ENCODE measurements at regions not wholly inside any gene's neighbourhood (a gene's known extent, or its start where the extent isn't known, plus 50 kb on each side); places are given as distances from the start of the nearest gene placed in this dataset.
"Not testable (repeated sequence)": the region's sequence is repeated elsewhere in the genome, so short reads cannot be mapped to it uniquely, and the experiment has no call there.

DNA sequence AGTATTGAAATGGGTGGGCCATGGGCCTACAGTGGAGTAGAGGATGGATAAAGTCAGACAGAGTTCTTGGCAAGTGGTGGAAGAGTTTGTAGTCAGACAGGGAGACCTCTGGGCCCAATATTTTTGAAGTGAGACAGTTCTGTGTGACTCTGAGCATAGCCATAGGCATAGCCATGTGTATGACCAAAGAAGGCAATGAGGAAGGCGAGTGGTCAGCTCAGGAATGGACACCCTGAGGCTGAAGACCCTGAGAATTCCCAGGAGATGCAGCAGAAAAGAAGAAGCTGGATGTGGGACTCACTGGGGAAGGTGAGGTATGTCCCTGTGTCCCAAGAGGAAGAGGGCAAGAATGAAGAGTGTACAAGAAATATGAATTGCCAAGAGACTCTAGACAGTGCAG, 210.6 kb upstream of the IRF2BP2 start:
- H3K36me3 Mint-ChIP-seq (ENCODE audit: low read depth): no peaks in the 10 kb centered on the region
- TF ChIP-seq, protein P1, sequence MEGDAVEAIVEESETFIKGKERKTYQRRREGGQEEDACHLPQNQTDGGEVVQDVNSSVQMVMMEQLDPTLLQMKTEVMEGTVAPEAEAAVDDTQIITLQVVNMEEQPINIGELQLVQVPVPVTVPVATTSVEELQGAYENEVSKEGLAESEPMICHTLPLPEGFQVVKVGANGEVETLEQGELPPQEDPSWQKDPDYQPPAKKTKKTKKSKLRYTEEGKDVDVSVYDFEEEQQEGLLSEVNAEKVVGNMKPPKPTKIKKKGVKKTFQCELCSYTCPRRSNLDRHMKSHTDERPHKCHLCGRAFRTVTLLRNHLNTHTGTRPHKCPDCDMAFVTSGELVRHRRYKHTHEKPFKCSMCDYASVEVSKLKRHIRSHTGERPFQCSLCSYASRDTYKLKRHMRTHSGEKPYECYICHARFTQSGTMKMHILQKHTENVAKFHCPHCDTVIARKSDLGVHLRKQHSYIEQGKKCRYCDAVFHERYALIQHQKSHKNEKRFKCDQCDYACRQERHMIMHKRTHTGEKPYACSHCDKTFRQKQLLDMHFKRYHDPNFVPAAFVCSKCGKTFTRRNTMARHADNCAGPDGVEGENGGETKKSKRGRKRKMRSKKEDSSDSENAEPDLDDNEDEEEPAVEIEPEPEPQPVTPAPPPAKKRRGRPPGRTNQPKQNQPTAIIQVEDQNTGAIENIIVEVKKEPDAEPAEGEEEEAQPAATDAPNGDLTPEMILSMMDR (IDR thresholded peaks at IDR 0.05): no peak
- peaks cover 45% of the 10 kb centered on the region for H3K4me1 Mint-ChIP-seq
- no peaks in the 10 kb centered on the region for H3K9me3 Mint-ChIP-seq
- H3K4me3 Mint-ChIP-seq: no peak overlapping the region
- H3K27me3 Mint-ChIP-seq (ENCODE audit: low read depth, poor library complexity): no peaks in the 10 kb centered on the region
- no peak overlapping the region for H3K27ac Mint-ChIP-seq
- no peak for DNase-seq

DNA sequence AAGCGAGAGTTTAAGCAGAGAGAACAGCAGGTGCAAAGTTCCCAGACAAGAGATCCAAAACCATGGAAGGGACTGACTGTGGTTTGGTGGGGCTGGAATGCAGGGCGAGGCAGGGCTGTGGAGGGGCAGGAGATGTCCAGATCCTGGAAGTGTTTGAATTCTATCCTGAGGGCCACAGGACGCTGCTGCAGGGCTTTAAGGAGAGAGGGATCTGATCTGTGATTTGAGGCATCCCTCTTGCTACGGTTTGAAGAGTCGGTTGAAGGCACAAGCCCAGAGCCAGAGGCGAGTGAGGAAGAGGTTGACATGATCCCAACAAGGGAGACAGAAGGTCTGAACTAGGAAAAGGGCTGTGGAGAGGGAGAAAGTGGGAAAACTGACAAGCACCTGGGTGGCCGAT, 209.9 kb upstream of the IRF2BP2 start:
- not testable (repeated sequence) for DNase-seq; H3K9me3 Mint-ChIP-seq; H3K36me3 Mint-ChIP-seq (ENCODE audit: low read depth); H3K4me3 Mint-ChIP-seq; H3K27me3 Mint-ChIP-seq (ENCODE audit: low read depth, poor library complexity); H3K27ac Mint-ChIP-seq
- peaks cover 41% of the 10 kb centered on the region for H3K4me1 Mint-ChIP-seq

DNA sequence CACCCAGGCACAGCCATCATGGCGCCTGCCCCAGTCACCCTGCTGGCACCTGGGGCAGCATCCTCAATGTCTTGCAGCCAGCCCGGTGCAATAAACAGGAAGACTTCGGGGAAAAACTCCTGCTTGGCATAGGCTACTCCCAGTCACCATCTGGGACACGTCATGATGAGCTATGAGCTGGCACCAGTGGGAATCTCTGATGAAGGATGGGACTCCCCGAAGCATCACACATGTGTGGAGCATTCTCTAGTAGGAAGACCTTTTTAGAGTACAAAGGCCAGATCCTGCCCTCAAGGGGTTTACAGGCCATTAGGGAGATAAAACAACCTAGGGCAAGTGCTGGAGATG, 208.0 kb upstream of the IRF2BP2 start:
- not testable (repeated sequence) for H3K4me3 Mint-ChIP-seq; H3K27ac Mint-ChIP-seq; H3K9me3 Mint-ChIP-seq; DNase-seq; H3K36me3 Mint-ChIP-seq (ENCODE audit: low read depth); H3K27me3 Mint-ChIP-seq (ENCODE audit: low read depth, poor library complexity)
- H3K4me1 Mint-ChIP-seq: peaks cover 28% of the 10 kb centered on the region

DNA sequence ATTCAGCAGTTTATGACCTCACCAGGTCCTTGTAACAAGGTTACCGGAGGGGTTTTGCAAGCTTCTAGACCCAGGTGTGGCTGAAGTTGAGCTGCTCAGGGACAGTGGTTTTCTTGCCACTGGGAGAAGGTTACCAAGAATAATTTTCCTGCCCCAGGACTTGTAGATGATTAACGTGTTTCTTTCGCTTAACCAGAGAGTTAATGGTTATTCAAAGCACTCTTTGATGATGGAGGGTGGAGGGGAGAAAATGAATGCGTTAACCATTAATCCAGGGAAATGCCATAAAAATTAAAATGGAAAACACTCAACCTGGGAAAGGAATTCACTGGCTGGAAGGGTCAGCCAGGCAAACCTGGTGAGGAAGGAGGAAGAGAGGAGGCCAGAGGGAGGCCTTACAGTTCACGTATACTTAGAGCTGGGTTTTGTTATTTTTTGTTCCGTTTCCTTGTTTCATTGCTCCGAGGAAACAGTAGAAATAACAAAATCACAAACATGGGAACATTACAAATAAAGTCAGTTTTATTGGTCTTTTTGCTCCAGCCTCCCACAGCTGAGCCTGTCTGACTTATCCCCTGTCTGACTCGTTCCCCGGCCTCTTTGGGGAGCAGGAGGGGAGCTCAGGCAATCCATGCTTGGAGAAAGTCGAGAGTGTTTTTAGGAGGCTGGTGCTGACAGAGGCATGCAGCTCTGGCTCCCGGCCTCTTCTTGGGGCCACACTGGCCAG, 207.5 kb upstream of the IRF2BP2 start:
- H3K4me1 Mint-ChIP-seq: peaks cover 28% of the 10 kb centered on the region
- not testable (repeated sequence) for H3K36me3 Mint-ChIP-seq (ENCODE audit: low read depth); H3K27me3 Mint-ChIP-seq (ENCODE audit: low read depth, poor library complexity); H3K9me3 Mint-ChIP-seq; DNase-seq; H3K4me3 Mint-ChIP-seq; H3K27ac Mint-ChIP-seq

DNA sequence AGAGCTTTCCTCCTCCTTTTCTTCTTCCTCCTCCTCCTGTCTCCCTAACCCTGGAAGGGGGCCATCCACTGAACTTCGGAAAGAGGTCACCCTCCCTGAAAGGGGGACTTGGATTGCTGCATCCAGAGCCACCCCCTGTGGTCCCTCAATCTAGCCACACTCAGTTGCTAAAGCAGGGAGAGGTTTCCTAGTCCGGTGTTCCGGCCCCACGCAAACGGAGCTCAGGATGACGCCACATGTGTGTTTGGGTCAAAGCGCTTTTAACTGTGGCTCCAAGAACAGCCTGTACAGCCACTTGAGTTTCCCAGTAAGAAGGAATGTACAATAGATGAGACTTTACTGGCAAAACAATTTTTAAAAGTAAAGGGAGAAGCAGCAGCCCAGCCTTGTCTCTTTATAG, 206.9 kb upstream of the IRF2BP2 start:
- H3K27ac Mint-ChIP-seq; H3K36me3 Mint-ChIP-seq (ENCODE audit: low read depth); DNase-seq; H3K27me3 Mint-ChIP-seq (ENCODE audit: low read depth, poor library complexity); H3K4me3 Mint-ChIP-seq; H3K9me3 Mint-ChIP-seq: not testable (repeated sequence)
- H3K4me1 Mint-ChIP-seq: peaks cover 23% of the 10 kb centered on the region

DNA sequence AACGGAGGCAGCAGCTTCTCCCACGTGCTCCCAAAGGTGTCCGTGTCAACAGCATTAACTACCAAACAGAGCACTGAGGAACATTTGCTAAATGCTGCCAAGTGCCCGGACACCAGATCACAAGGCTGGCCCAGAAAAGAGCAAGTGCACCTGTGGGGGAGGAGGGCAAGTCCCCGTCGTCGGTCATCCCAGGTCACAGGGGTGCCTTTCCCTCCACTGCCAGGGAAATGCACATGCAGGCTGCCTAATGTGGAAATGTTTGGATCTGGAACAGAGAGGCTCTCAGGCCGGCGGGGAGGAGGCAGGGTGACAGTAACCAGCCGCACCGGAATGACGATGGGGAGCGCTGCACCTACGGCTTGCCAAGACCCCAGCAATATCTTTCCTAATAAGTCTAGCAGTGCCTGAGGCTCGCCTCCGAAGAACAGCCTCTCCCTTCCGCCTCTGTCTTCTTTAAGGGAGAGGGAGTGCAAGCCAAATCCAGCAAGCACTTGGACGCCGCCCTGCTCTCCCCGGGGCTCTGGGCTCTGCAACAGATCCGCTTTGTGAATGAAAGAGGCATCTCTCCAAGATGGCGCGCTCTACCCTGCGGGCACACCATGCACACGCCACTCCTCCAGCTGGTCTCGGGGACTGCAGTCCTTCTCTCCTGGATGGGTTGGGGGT, 206.3 kb upstream of the IRF2BP2 start:
- not testable (repeated sequence) for H3K27me3 Mint-ChIP-seq (ENCODE audit: low read depth, poor library complexity)

DNA sequence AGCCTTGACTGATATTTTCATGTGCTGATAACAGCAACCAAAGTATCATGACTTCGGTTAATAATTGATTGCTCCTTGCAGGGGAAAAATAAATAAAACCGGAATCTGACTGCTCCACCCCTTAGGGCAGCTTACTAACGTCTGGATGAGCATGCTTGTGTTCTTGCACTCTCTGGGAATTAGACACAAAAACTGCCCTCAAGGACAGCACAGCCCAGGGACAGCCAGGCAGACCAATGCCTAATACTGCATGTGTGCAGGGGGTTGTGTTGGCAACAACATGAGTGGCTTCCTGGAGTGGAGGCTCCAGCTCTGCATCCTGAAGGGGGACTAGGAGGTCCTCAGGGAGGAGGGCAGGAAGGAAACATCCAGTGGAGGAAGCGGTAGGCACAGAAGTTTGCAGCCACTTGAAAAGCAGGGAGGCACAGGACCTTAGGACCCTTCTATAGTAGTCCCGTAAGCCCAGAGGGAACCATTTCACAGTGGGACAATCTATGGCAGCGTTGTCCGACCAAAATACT, 205.4 kb upstream of the IRF2BP2 start:
- H3K27ac Mint-ChIP-seq; H3K27me3 Mint-ChIP-seq (ENCODE audit: low read depth, poor library complexity); H3K4me3 Mint-ChIP-seq; DNase-seq; H3K9me3 Mint-ChIP-seq; H3K36me3 Mint-ChIP-seq (ENCODE audit: low read depth): not testable (repeated sequence)
- peaks cover 17% of the 10 kb centered on the region for H3K4me1 Mint-ChIP-seq

More for the DNA sequence above, 206.3 kb upstream of the IRF2BP2 start:
- H3K27ac Mint-ChIP-seq; DNase-seq; H3K36me3 Mint-ChIP-seq (ENCODE audit: low read depth); H3K4me3 Mint-ChIP-seq; H3K9me3 Mint-ChIP-seq: not testable (repeated sequence)
- H3K4me1 Mint-ChIP-seq: peaks cover 18% of the 10 kb centered on the region

DNA sequence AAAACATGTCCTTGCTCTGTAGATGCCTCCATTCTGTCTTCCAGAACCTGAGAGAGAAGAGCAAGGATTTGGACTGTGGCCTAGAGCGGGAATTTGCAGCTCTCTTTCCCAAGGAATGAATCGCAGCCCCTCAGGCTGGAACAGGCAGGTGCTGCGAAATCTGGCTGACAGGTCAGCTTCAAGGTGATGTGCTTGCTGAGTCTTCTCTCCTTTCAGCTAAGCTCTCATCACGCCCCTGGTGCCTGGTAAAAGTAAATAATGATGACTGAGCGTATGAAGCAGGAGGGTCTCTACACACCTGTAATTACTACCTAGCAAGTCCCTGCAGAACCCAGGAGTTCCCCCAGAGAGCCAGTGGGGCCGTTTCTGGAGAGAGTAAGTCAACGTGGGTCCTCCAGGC, 204.3 kb upstream of the IRF2BP2 start:
- H3K36me3 Mint-ChIP-seq (ENCODE audit: low read depth); H3K27me3 Mint-ChIP-seq (ENCODE audit: low read depth, poor library complexity); H3K9me3 Mint-ChIP-seq; H3K27ac Mint-ChIP-seq; H3K4me3 Mint-ChIP-seq; DNase-seq: not testable (repeated sequence)
- H3K4me1 Mint-ChIP-seq: peaks cover 17% of the 10 kb centered on the region

DNA sequence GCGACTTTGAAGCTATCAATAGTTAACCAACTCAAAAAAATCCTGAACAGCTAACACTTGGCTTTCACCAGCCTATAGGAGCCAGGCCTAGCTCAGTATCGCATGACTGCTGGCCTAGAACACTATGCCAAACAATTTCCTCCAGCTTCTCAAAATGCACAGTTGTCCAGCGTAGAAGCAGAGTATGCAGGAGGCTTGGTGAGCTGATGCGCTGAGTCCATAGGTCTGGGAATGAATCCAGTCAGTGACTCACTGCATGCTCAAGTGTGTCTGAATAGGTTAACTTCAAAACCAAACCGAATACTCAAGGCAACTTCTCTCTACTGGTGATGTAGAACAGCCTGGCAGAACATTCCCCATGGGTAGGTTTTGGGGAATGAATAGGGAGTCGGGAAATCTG, 201.8 kb upstream of the IRF2BP2 start:
- not testable (repeated sequence) for H3K27ac Mint-ChIP-seq; DNase-seq; H3K27me3 Mint-ChIP-seq (ENCODE audit: low read depth, poor library complexity); H3K9me3 Mint-ChIP-seq; H3K36me3 Mint-ChIP-seq (ENCODE audit: low read depth); H3K4me3 Mint-ChIP-seq
- H3K4me1 Mint-ChIP-seq: peaks cover 14% of the 10 kb centered on the region

DNA sequence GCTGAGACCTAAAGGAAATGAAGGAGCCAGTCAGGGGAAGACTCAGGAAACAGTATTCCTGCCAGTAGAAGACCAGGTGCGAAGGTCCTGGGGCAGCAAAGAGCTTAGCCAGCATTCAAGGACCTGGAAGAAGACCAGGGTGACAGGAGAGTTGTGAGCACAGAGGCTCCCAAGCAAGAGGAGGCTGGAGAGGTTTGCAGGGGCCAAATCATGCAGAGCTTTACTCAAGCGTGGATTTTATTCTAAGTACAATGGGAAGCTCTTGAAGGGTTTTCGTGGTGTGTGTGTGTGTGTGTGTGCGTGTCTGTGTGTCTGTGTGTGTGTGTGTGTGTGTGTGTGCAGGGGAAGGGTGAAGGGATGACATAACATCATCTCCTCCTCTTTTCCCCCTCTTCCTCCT, 200.7 kb upstream of the IRF2BP2 start:
- not testable (repeated sequence) for H3K36me3 Mint-ChIP-seq (ENCODE audit: low read depth); H3K9me3 Mint-ChIP-seq; H3K27ac Mint-ChIP-seq; H3K4me3 Mint-ChIP-seq; H3K4me1 Mint-ChIP-seq; H3K27me3 Mint-ChIP-seq (ENCODE audit: low read depth, poor library complexity); DNase-seq

DNA sequence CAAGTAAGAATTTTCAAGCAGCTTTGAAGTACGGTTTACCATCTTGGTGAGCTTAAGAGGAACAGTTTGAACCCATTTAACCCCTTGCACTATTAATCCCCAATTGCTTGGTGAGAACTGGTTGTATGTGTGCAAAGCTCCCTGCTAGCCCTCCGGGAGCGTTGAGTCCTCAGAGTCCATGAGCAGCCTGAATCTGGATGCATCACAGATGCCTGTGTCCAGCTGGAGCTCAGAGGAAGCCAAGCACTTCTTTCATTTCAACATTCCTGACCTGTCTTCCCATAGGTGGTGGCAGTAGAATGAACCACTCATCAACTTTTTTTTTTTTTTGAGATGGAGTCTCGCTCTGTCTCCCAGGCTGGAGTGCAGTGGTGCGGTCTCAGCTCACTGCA, 199.9 kb upstream of the IRF2BP2 start:
- not testable (repeated sequence) for DNase-seq; H3K27ac Mint-ChIP-seq; H3K27me3 Mint-ChIP-seq (ENCODE audit: low read depth, poor library complexity); H3K36me3 Mint-ChIP-seq (ENCODE audit: low read depth); H3K4me3 Mint-ChIP-seq; H3K9me3 Mint-ChIP-seq
- peaks cover 11% of the 10 kb centered on the region for H3K4me1 Mint-ChIP-seq

DNA sequence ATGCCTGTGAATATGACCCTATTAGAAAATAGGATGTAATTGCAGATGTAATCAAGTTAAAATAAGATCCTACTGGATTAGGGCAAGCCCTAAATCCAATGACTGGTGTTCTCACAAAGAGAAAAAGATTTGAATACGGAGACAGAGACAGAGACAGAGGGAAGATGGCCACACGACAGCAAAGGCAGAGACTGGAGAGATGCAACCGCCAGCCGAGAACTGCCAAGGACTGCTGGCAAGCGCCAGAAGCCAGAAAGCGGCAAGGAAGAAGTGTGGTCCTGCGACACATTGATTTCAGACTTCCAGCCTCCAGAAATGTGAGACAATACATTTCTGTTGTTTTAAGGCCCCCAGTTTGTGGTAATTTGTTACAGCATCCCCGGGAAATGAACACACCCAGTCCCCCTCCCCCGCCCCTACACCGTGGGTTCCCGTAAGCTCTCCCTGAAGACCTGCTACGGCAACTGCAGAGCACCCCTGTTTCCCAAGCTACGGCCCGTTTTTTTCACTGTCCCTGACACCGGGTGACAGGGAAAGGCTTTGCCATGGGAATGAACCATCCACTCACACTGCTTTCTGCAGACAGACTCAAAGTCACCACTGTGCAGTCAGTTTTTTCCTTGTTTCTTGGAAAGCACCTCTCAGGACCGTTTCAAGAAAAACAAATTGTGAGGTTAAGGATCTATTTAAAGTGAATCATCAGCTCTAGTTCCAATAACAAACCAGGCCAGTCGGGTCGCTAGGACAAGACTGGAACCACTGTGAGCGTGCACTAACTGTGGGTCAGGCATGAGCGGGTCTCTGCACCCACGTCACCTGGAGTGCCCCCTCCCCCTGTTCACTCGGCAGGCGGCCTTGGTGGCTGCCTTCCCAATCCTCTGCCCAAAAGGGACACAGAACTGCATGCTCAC, 199.2 kb upstream of the IRF2BP2 start:
- peaks cover 11% of the 10 kb centered on the region for H3K4me1 Mint-ChIP-seq
- not testable (repeated sequence) for DNase-seq; H3K27me3 Mint-ChIP-seq (ENCODE audit: low read depth, poor library complexity); H3K9me3 Mint-ChIP-seq; H3K27ac Mint-ChIP-seq; H3K4me3 Mint-ChIP-seq; H3K36me3 Mint-ChIP-seq (ENCODE audit: low read depth)

DNA sequence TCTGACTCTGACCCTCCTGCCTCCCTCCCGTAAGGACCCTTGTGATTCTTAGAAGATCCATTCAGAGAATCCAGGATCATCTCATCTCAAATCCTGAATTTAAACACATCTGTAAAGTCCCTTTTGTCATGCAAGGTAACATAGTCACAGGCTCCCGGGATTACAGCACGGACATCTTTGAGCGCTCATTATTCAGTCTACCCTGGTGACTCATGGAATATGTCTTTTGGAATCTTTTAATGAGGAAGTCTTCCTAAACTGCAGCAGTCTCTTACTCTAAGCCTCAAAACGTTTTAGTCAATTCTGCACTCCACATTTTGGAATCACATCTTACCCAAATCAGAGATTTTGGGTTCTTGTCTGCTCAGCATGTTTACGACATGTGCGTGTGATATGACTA, 198.5 kb upstream of the IRF2BP2 start:
- peaks cover 11% of the 10 kb centered on the region for H3K4me1 Mint-ChIP-seq
- not testable (repeated sequence) for H3K9me3 Mint-ChIP-seq; H3K27ac Mint-ChIP-seq; H3K4me3 Mint-ChIP-seq; H3K27me3 Mint-ChIP-seq (ENCODE audit: low read depth, poor library complexity); DNase-seq; H3K36me3 Mint-ChIP-seq (ENCODE audit: low read depth)

Measured in nephron progenitor cell (in vitro differentiated cells).